ENCODE measurements at regions not wholly inside any gene's neighbourhood (a gene's known extent, or its start where the extent isn't known, plus 50 kb on each side); places are given as distances from the start of the nearest gene placed in this dataset.

DNA sequence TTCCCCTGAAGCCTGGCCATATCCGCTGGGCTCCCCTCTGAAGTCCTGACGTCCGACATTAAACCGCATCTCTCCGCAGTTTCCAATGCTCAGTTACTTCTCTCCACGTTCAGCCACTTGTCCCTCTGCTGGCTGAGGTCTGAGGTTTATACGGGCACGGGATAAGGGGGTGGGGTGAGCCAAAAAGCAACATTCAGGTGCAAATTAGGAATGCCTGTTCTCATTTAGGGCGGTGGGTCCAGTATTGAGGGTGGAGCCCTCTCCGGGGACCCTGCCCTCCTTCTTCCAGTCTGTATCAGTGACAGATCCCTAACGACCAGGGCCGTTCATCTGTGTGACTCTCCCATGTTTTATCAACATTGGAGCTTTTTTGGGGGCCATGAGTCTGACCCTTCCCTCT, 1454.4 kb downstream of the HACE1 start:
- Histone ChIP-seq H3K27me3 (ENCODE audit: insufficient read depth, low read depth, low read length) (no peaks in the 10 kb centered on the region), H3K79me2 (replicated peaks; ENCODE audit: insufficient read depth, low read length) (no peaks in the 10 kb centered on the region), H3F3A (ENCODE audit: insufficient read depth, low read length, poor library complexity, severe bottlenecking) (no peaks in the 10 kb centered on the region), H3K36me3 (ENCODE audit: insufficient read depth, low read length) (no peaks in the 10 kb centered on the region), H3K27ac (ENCODE audit: low read length) (no peak overlapping the region), H3K4me2 (ENCODE audit: low read length) (no peak overlapping the region), H3K9me3 (ENCODE audit: low read length) (no peaks in the 10 kb centered on the region), H2AFZ (ENCODE audit: low read depth, low read length) (no peak overlapping the region), H3K9ac (ENCODE audit: low read length) (no peak overlapping the region), H4K20me1 (ENCODE audit: insufficient read depth) (no peaks in the 10 kb centered on the region), H3K4me3 (ENCODE audit: low read length) (no peak overlapping the region), H3K9me2 (ENCODE audit: insufficient read depth, low read length) (no peaks in the 10 kb centered on the region)
- TF ChIP-seq, protein P1, sequence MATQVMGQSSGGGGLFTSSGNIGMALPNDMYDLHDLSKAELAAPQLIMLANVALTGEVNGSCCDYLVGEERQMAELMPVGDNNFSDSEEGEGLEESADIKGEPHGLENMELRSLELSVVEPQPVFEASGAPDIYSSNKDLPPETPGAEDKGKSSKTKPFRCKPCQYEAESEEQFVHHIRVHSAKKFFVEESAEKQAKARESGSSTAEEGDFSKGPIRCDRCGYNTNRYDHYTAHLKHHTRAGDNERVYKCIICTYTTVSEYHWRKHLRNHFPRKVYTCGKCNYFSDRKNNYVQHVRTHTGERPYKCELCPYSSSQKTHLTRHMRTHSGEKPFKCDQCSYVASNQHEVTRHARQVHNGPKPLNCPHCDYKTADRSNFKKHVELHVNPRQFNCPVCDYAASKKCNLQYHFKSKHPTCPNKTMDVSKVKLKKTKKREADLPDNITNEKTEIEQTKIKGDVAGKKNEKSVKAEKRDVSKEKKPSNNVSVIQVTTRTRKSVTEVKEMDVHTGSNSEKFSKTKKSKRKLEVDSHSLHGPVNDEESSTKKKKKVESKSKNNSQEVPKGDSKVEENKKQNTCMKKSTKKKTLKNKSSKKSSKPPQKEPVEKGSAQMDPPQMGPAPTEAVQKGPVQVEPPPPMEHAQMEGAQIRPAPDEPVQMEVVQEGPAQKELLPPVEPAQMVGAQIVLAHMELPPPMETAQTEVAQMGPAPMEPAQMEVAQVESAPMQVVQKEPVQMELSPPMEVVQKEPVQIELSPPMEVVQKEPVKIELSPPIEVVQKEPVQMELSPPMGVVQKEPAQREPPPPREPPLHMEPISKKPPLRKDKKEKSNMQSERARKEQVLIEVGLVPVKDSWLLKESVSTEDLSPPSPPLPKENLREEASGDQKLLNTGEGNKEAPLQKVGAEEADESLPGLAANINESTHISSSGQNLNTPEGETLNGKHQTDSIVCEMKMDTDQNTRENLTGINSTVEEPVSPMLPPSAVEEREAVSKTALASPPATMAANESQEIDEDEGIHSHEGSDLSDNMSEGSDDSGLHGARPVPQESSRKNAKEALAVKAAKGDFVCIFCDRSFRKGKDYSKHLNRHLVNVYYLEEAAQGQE (IDR thresholded peaks at IDR 0.05; ENCODE audit: borderline replicate concordance) = no peak
- no peak for TF ChIP-seq SMC3 (conservative IDR thresholded peaks at IDR 0.05; ENCODE audit: poor library complexity)
- TF ChIP-seq, protein P2, sequence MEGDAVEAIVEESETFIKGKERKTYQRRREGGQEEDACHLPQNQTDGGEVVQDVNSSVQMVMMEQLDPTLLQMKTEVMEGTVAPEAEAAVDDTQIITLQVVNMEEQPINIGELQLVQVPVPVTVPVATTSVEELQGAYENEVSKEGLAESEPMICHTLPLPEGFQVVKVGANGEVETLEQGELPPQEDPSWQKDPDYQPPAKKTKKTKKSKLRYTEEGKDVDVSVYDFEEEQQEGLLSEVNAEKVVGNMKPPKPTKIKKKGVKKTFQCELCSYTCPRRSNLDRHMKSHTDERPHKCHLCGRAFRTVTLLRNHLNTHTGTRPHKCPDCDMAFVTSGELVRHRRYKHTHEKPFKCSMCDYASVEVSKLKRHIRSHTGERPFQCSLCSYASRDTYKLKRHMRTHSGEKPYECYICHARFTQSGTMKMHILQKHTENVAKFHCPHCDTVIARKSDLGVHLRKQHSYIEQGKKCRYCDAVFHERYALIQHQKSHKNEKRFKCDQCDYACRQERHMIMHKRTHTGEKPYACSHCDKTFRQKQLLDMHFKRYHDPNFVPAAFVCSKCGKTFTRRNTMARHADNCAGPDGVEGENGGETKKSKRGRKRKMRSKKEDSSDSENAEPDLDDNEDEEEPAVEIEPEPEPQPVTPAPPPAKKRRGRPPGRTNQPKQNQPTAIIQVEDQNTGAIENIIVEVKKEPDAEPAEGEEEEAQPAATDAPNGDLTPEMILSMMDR (IDR thresholded peaks at IDR 0.05; ENCODE audit: poor library complexity, severe bottlenecking) = no peak
- TF ChIP-seq EZH2 (IDR thresholded peaks at IDR 0.05; ENCODE audit: borderline replicate concordance, insufficient read depth, low read length, poor library complexity, severe bottlenecking) = no peak
- no peak for TF ChIP-seq EP300 (conservative IDR thresholded peaks at IDR 0.05; ENCODE audit: poor library complexity, severe bottlenecking)
- no peak for TF ChIP-seq POLR2AphosphoS5 (IDR thresholded peaks at IDR 0.05)
- TF ChIP-seq TAF1 (IDR thresholded peaks at IDR 0.05; ENCODE audit: low read depth) = no peak
- TF ChIP-seq MXI1 (conservative IDR thresholded peaks at IDR 0.05; ENCODE audit: poor library complexity, severe bottlenecking) = no peak
- no peak for TF ChIP-seq RAD21 (conservative IDR thresholded peaks at IDR 0.05)

DNA sequence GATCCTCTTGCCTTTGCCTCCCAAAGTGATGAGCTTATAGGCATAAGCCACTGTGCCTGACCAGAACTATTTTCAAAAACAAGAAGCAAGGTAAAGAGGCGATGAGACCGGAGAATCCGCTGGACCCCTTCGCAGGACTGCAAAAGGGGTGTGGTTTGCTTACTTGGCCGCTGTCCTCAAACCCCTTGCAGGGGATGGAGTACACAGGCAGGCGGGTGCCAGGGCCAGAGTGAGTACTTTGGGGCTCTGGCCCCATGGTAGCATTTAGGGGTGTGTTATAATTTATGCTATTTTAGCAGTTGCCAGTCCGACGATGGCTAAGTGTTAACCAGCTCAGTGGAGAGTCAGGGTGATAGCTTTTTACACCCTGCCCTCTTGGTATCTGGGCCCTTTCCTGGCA, 1454.9 kb downstream of the HACE1 start:
- Histone ChIP-seq H3K79me2 (replicated peaks; ENCODE audit: insufficient read depth, low read length) (no peaks in the 10 kb centered on the region), H3K4me3 (ENCODE audit: low read length) (no peak overlapping the region), H3K9me2 (ENCODE audit: insufficient read depth, low read length) (no peaks in the 10 kb centered on the region), H2AFZ (ENCODE audit: low read depth, low read length) (no peak overlapping the region), H3K36me3 (ENCODE audit: insufficient read depth, low read length) (no peaks in the 10 kb centered on the region), H3K27ac (ENCODE audit: low read length) (no peak overlapping the region), H3K27me3 (ENCODE audit: insufficient read depth, low read depth, low read length) (no peaks in the 10 kb centered on the region), H4K20me1 (ENCODE audit: insufficient read depth) (no peaks in the 10 kb centered on the region), H3K4me2 (ENCODE audit: low read length) (no peak overlapping the region), H3K9me3 (ENCODE audit: low read length) (no peaks in the 10 kb centered on the region), H3K9ac (ENCODE audit: low read length) (no peak overlapping the region), H3F3A (ENCODE audit: insufficient read depth, low read length, poor library complexity, severe bottlenecking) (no peaks in the 10 kb centered on the region)
- TF ChIP-seq RAD21 (conservative IDR thresholded peaks at IDR 0.05) = no peak
- TF ChIP-seq, protein P1 (IDR thresholded peaks at IDR 0.05; ENCODE audit: borderline replicate concordance) = no peak
- no peak for TF ChIP-seq EZH2 (IDR thresholded peaks at IDR 0.05; ENCODE audit: borderline replicate concordance, insufficient read depth, low read length, poor library complexity, severe bottlenecking)
- TF ChIP-seq, protein P2 (IDR thresholded peaks at IDR 0.05; ENCODE audit: poor library complexity, severe bottlenecking) = no peak
- TF ChIP-seq MXI1 (conservative IDR thresholded peaks at IDR 0.05; ENCODE audit: poor library complexity, severe bottlenecking) = no peak
